Neural progenitor cell (in vitro differentiated cells): ENCODE measurements at regions not wholly inside any gene's neighbourhood (a gene's known extent, or its start where the extent isn't known, plus 50 kb on each side); places are given as distances from the start of the nearest gene placed in this dataset.

Source experiments
- DNase-seq: peaks from one replicate; pipeline ENCODE4 v3.0.0-alpha.2; 2016; ENCODE audit warnings: low spot score
- H2AFZ ChIP-seq: fragments of 200-600 bp; sonication (generic); replicated peaks from 2 replicates; pipeline ENCODE4 v1.6.1; 2016; ENCODE audit warnings: antibody characterized with exemption
- H3F3A ChIP-seq: fragments of 200-600 bp; sonication (generic); 2 replicates; pipeline ENCODE4 v1.6.1; 2016; ENCODE audit warnings: antibody characterized with exemption, low read depth
- H3K27ac ChIP-seq: fragments of 200-600 bp; sonication (generic); 2 replicates; pipeline ENCODE4 v1.5.1; 2016; ENCODE audit warnings: mild to moderate bottlenecking
- H3K27me3 ChIP-seq: fragments of 200-600 bp; sonication (generic); 2 replicates; pipeline ENCODE4 v1.6.1; 2016; ENCODE audit warnings: mild to moderate bottlenecking, moderate library complexity
- H3K36me3 ChIP-seq: fragments of 200-600 bp; sonication (generic); 2 replicates; pipeline ENCODE4 v1.5.1; 2016
- H3K4me1 ChIP-seq: fragments of 200-600 bp; sonication (generic); 2 replicates; pipeline ENCODE4 v1.6.1; 2016; ENCODE audit warnings: mixed run types
- H3K4me2 ChIP-seq: fragments of 200-600 bp; sonication (generic); 2 replicates; pipeline ENCODE4 v1.6.1; 2016
- H3K4me3 ChIP-seq: fragments of 200-600 bp; sonication (generic); 2 replicates; pipeline ENCODE4 v1.5.1; 2016
- H3K79me2 ChIP-seq: fragments of 200-600 bp; sonication (generic); 2 replicates; pipeline ENCODE4 v1.6.1; 2016; ENCODE audit warnings: low read depth
- H3K9ac ChIP-seq: fragments of 200-600 bp; sonication (generic); 2 replicates; pipeline ENCODE4 v1.6.1; 2016
- H3K9me3 ChIP-seq: fragments of 200-600 bp; sonication (generic); 2 replicates; pipeline ENCODE4 v1.5.1; 2016; ENCODE audit warnings: low read depth
- H4K20me1 ChIP-seq: fragments of 200-600 bp; sonication (generic); 2 replicates; pipeline ENCODE4 v1.6.1; 2016; ENCODE audit warnings: low read depth
- H3K27ac Mint-ChIP-seq: 3 replicates; pipeline ENCODE4 v1.8.0; 2021; ENCODE audit warnings: mixed read lengths
- H3K27me3 Mint-ChIP-seq: 2 replicates; pipeline ENCODE4 v1.8.0; 2022; ENCODE audit warnings: low read depth, mild to moderate bottlenecking, inconsistent platforms, moderate library complexity, mixed read lengths; ENCODE audit not compliant: insufficient read depth
- H3K36me3 Mint-ChIP-seq: 3 replicates; pipeline ENCODE4 v1.8.0; 2021; ENCODE audit warnings: mixed read lengths
- H3K4me1 Mint-ChIP-seq: 3 replicates; pipeline ENCODE4 v1.8.0; 2021; ENCODE audit warnings: mixed read lengths
- H3K4me3 Mint-ChIP-seq: 3 replicates; pipeline ENCODE4 v1.8.0; 2021; ENCODE audit warnings: mild to moderate bottlenecking, moderate library complexity, mixed read lengths
- H3K9me3 Mint-ChIP-seq: 3 replicates; pipeline ENCODE4 v1.8.0; 2020; ENCODE audit warnings: mixed read lengths
- EZH2 ChIP-seq: fragments of 200-600 bp; sonication (generic); IDR thresholded peaks from 2 replicates; pipeline ENCODE4 v1.6.1; 2017; ENCODE audit warnings: antibody characterized with exemption, mild to moderate bottlenecking, moderate library complexity
- EZH2phosphoT487 ChIP-seq: fragments of 200-600 bp; sonication (generic); IDR thresholded peaks from 2 replicates; pipeline ENCODE4 v1.6.1; 2017; ENCODE audit warnings: antibody characterized with exemption
- TF ChIP-seq, protein P1 (sequence below): fragments of 200-600 bp; sonication (generic); IDR thresholded peaks from 2 replicates; pipeline ENCODE4 v1.5.1; 2017; ENCODE audit warnings: antibody characterized with exemption, mild to moderate bottlenecking

DNA sequence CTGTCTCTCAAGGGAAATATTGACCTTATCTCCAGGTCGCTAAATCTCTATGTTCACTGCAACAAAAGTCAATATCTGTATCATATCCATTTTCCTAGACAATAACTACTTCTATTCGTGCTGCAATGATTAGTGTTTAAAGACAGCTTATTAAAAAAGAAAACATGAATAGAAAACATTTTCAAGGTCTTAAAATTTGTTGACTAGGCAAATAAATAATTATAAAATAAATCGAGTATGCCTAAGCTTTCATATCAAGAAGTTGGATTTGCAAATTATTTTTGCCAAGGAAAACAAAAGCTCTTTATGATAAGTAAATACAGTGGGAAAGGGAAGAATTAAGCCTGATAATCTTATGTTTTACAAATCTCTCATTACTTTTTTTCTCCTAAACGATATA lies 428.5 kb downstream of the NUP35 start:
- H3K9me3 ChIP-seq, result no peaks in the 10 kb centered on the region
- Mint-ChIP-seq H3K36me3 (no peaks in the 10 kb centered on the region), H3K4me3 (no peak overlapping the region), H3K27me3 (no peaks in the 10 kb centered on the region), H3K9me3 (peaks cover 6% of the 10 kb centered on the region), H3K27ac (no peak overlapping the region), H3K4me1 (no peaks in the 10 kb centered on the region)
- no peaks in the 10 kb centered on the region for H3K79me2 ChIP-seq
- H3K27me3 ChIP-seq, result no peaks in the 10 kb centered on the region
- H3K9ac ChIP-seq, result no peak overlapping the region
- no peak overlapping the region for H3K4me2 ChIP-seq
- no peaks in the 10 kb centered on the region for H4K20me1 ChIP-seq
- no peak overlapping the region for H2AFZ ChIP-seq
- TF ChIP-seq, protein P1, sequence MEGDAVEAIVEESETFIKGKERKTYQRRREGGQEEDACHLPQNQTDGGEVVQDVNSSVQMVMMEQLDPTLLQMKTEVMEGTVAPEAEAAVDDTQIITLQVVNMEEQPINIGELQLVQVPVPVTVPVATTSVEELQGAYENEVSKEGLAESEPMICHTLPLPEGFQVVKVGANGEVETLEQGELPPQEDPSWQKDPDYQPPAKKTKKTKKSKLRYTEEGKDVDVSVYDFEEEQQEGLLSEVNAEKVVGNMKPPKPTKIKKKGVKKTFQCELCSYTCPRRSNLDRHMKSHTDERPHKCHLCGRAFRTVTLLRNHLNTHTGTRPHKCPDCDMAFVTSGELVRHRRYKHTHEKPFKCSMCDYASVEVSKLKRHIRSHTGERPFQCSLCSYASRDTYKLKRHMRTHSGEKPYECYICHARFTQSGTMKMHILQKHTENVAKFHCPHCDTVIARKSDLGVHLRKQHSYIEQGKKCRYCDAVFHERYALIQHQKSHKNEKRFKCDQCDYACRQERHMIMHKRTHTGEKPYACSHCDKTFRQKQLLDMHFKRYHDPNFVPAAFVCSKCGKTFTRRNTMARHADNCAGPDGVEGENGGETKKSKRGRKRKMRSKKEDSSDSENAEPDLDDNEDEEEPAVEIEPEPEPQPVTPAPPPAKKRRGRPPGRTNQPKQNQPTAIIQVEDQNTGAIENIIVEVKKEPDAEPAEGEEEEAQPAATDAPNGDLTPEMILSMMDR, result no peak
- TF ChIP-seq EZH2, result no peak
- no peak for TF ChIP-seq EZH2phosphoT487
- H3K27ac ChIP-seq, result no peak overlapping the region
- DNase-seq, result no peak
- H3F3A ChIP-seq, result no peaks in the 10 kb centered on the region
- no peak overlapping the region for H3K4me3 ChIP-seq
- H3K36me3 ChIP-seq, result no peaks in the 10 kb centered on the region
- H3K4me1 ChIP-seq, result no peaks in the 10 kb centered on the region

DNA sequence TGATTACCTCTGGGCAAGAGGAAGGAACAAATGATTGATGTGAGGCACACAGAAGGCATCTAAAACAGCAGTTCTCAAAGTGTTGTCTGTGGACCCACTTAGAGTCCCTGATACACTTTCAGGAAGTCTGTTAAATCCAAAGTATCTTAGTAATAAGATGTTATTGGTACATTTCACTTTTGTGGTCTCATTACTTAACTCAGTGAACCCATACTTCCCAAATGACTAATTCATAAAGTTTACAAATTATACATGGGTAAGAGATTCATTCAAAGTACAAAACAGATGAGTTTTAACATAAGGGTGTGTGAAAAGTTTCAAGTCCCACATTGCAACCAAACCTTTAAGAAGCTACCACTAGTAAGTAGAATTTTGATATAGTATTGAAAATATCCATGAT lies 440.5 kb downstream of the NUP35 start:
- TF ChIP-seq, protein P1, result no peak
- TF ChIP-seq EZH2 (no peak), EZH2phosphoT487 (no peak)
- no peaks in the 10 kb centered on the region for H3K79me2 ChIP-seq
- Mint-ChIP-seq H3K4me1 (peaks cover 2% of the 10 kb centered on the region), H3K27ac (no peak overlapping the region), H3K27me3 (peaks cover under 1% of the 10 kb centered on the region), H3K4me3 (no peak overlapping the region), H3K36me3 (no peaks in the 10 kb centered on the region), H3K9me3 (no peaks in the 10 kb centered on the region)
- DNase-seq, result no peak
- no peaks in the 10 kb centered on the region for H3K9me3 ChIP-seq
- H4K20me1 ChIP-seq, result no peaks in the 10 kb centered on the region
- H3K4me3 ChIP-seq, result no peak overlapping the region
- H3K36me3 ChIP-seq, result no peaks in the 10 kb centered on the region
- H3K27ac ChIP-seq, result no peak overlapping the region
- H3K4me1 ChIP-seq, result no peaks in the 10 kb centered on the region
- no peak overlapping the region for H2AFZ ChIP-seq
- no peaks in the 10 kb centered on the region for H3K27me3 ChIP-seq
- H3K9ac ChIP-seq, result no peak overlapping the region
- H3F3A ChIP-seq, result no peaks in the 10 kb centered on the region
- H3K4me2 ChIP-seq, result no peak overlapping the region

DNA sequence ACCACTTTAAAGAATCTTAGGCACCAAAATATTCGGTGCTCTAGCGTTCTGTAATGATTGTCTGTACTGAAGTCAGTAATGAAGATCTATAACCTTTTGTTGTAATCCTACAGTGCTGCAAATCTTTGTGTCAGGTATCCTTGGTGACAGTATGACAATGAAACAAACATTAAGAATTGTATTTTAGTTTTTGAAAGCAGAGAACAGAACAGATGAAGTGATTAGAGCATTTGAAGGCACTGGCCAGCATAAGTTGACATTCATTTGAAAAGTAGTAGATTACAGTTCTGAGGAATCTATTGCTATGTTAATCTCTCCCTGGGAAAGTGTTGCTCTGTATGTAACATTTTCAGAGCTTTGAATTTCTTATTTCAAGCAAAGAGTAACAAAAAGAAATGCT lies 451.2 kb downstream of the NUP35 start:
- H3K36me3 ChIP-seq, result no peaks in the 10 kb centered on the region

More for the DNA sequence above, 451.2 kb downstream of the NUP35 start:
- TF ChIP-seq EZH2phosphoT487 (no peak), EZH2 (no peak)
- TF ChIP-seq, protein P1, result no peak
- H3K4me3 ChIP-seq, result no peak overlapping the region
- Mint-ChIP-seq H3K9me3 (peaks cover 8% of the 10 kb centered on the region), H3K4me3 (no peak overlapping the region), H3K27me3 (no peaks in the 10 kb centered on the region), H3K27ac (no peak overlapping the region), H3K36me3 (no peaks in the 10 kb centered on the region), H3K4me1 (no peaks in the 10 kb centered on the region)
- no peak overlapping the region for H3K4me2 ChIP-seq
- H3K27me3 ChIP-seq, result no peaks in the 10 kb centered on the region
- no peak overlapping the region for H3K9ac ChIP-seq
- no peak overlapping the region for H2AFZ ChIP-seq
- H3K27ac ChIP-seq, result no peak overlapping the region
- no peak for DNase-seq
- no peaks in the 10 kb centered on the region for H3K4me1 ChIP-seq
- no peaks in the 10 kb centered on the region for H3K79me2 ChIP-seq
- no peaks in the 10 kb centered on the region for H3K9me3 ChIP-seq
- H3F3A ChIP-seq, result no peaks in the 10 kb centered on the region
- no peaks in the 10 kb centered on the region for H4K20me1 ChIP-seq
